ENCODE measurements at regions not wholly inside any gene's neighbourhood (a gene's known extent, or its start where the extent isn't known, plus 50 kb on each side); places are given as distances from the start of the nearest gene placed in this dataset.

GRCh38 chr3:181054538-181054937 lies 65.0 kb upstream of the DNAJC19 start:
- no peak for FAIRE-seq

GRCh38 chr3:181052256-181052655 lies 62.7 kb upstream of the DNAJC19 start:
- no peak for FAIRE-seq

- no peak for FAIRE-seq
Observed at GRCh38 chr3:181050738-181051137, 61.2 kb upstream of the DNAJC19 start.

GRCh38 chr3:181040030-181040429 lies 50.5 kb upstream of the DNAJC19 start:
- no peak for FAIRE-seq
